ENCODE measurements at regions not wholly inside any gene's neighbourhood (a gene's known extent, or its start where the extent isn't known, plus 50 kb on each side); places are given as distances from the start of the nearest gene placed in this dataset.

GRCh38 chr5:92594031-92594430, 987.0 kb downstream of the NR2F1-AS1 start:
- DNase-seq, result no peak

GRCh38 chr5:92588876-92589275, 992.1 kb downstream of the NR2F1-AS1 start:
- no peak for DNase-seq

GRCh38 chr5:92581690-92582089, 999.3 kb downstream of the NR2F1-AS1 start:
- no peak for DNase-seq

- DNase-seq, result no peak
Measured at GRCh38 chr5:92581249-92581648, 999.8 kb downstream of the NR2F1-AS1 start.

GRCh38 chr5:92580814-92581213, 1000.2 kb downstream of the NR2F1-AS1 start:
- no peak for DNase-seq

GRCh38 chr5:92574023-92574422, 1007.0 kb downstream of the NR2F1-AS1 start:
- no peak for DNase-seq

- no peak for DNase-seq
Measured at GRCh38 chr5:92568522-92568921, 1012.5 kb downstream of the NR2F1-AS1 start.

- no peak for DNase-seq
Measured at GRCh38 chr5:92567831-92568450, 1013.1 kb downstream of the NR2F1-AS1 start.

GRCh38 chr5:92566113-92566786, 1014.8 kb downstream of the NR2F1-AS1 start:
- no peak for DNase-seq

GRCh38 chr5:92565673-92566072, 1015.3 kb downstream of the NR2F1-AS1 start:
- DNase-seq, result no peak

- no peak for DNase-seq
Measured at GRCh38 chr5:92562065-92562464, 1019.0 kb downstream of the NR2F1-AS1 start.

GRCh38 chr5:92561411-92561959, 1019.5 kb downstream of the NR2F1-AS1 start:
- DNase-seq, result no peak

GRCh38 chr5:92560698-92561401, 1020.2 kb downstream of the NR2F1-AS1 start:
- DNase-seq, result no peak

- DNase-seq, result no peak
Measured at GRCh38 chr5:92559781-92560180, 1021.2 kb downstream of the NR2F1-AS1 start.

GRCh38 chr5:92559331-92559730, 1021.7 kb downstream of the NR2F1-AS1 start:
- no peak for DNase-seq

- DNase-seq, result no peak
Measured at GRCh38 chr5:92556747-92557146, 1024.3 kb downstream of the NR2F1-AS1 start.

- DNase-seq, result no peak
Measured at GRCh38 chr5:92554447-92555085, 1026.5 kb downstream of the NR2F1-AS1 start.

- no peak for DNase-seq
Measured at GRCh38 chr5:92553326-92553725, 1027.7 kb downstream of the NR2F1-AS1 start.

- no peak for DNase-seq
Measured at GRCh38 chr5:92552206-92553160, 1028.5 kb downstream of the NR2F1-AS1 start.

GRCh38 chr5:92548346-92548745, 1032.7 kb downstream of the NR2F1-AS1 start:
- no peak for DNase-seq

- DNase-seq, result no peak
Measured at GRCh38 chr5:92544596-92544995, 1036.4 kb downstream of the NR2F1-AS1 start.

- no peak for DNase-seq
Measured at GRCh38 chr5:92544036-92544435, 1037.0 kb downstream of the NR2F1-AS1 start.
